ENCODE measurements at regions not wholly inside any gene's neighbourhood (a gene's known extent, or its start where the extent isn't known, plus 50 kb on each side); places are given as distances from the start of the nearest gene placed in this dataset.

- Histone ChIP-seq H3K9me3 (no peaks in the 10 kb centered on the region), H3K4me1 (no peaks in the 10 kb centered on the region), H3K36me3 (no peaks in the 10 kb centered on the region), H3K4me3 (no peak overlapping the region), H3K27me3 (no peaks in the 10 kb centered on the region), H3K27ac (no peak overlapping the region)
- 33 to 35% methylated on average over 9 of the region's 9 CpGs for WGBS, 2 donors
- no peak for TF ChIP-seq CTCF (IDR thresholded peaks at IDR 0.05)
- DNase-seq = no peak
- ATAC-seq = no peak
- intact Hi-C loops (cut with DNase I) = no loop called here
Observed at GRCh38 chr4:160848901-160849760, 1314.7 kb downstream of the FSTL5 start.

- intact Hi-C loops (cut with DNase I) = no loop called here
- WGBS, 2 donors = 52 to 60% methylated on average over 1 of the region's 1 CpG
- H3K36me3 ChIP-seq = no peaks in the 10 kb centered on the region
- no peaks in the 10 kb centered on the region for H3K9me3 ChIP-seq
- no peak for TF ChIP-seq CTCF (IDR thresholded peaks at IDR 0.05)
- ATAC-seq = no peak
- no peak for DNase-seq
- no peak overlapping the region for H3K27ac ChIP-seq
- H3K4me3 ChIP-seq = no peak overlapping the region
- no peaks in the 10 kb centered on the region for H3K4me1 ChIP-seq
- H3K27me3 ChIP-seq = no peaks in the 10 kb centered on the region
Observed at GRCh38 chr4:160864253-160864652, 1299.5 kb downstream of the FSTL5 start.

- H3K4me3 ChIP-seq = no peak overlapping the region
- no peaks in the 10 kb centered on the region for H3K9me3 ChIP-seq
- H3K36me3 ChIP-seq = no peaks in the 10 kb centered on the region
- TF ChIP-seq CTCF (IDR thresholded peaks at IDR 0.05) = no peak
- H3K27me3 ChIP-seq = no peaks in the 10 kb centered on the region
- H3K4me1 ChIP-seq = no peaks in the 10 kb centered on the region
- no peak overlapping the region for H3K27ac ChIP-seq
- ATAC-seq (no peak), DNase-seq (no peak)
- intact Hi-C loops (cut with DNase I) = no loop called here
Observed at GRCh38 chr4:160869899-160870298, 1293.9 kb downstream of the FSTL5 start.

- no peak for TF ChIP-seq CTCF (IDR thresholded peaks at IDR 0.05)
- DNase-seq = no peak
- no peak overlapping the region for H3K27ac ChIP-seq
- no peaks in the 10 kb centered on the region for H3K4me1 ChIP-seq
- no peaks in the 10 kb centered on the region for H3K27me3 ChIP-seq
- ATAC-seq = no peak
- intact Hi-C loops (cut with DNase I) = no loop called here
- H3K9me3 ChIP-seq = no peaks in the 10 kb centered on the region
- H3K36me3 ChIP-seq = no peaks in the 10 kb centered on the region
- no peak overlapping the region for H3K4me3 ChIP-seq
Observed at GRCh38 chr4:160872491-160872890, 1291.3 kb downstream of the FSTL5 start.
